HCT116 (cell line): ENCODE measurements at regions not wholly inside any gene's neighbourhood (a gene's known extent, or its start where the extent isn't known, plus 50 kb on each side); places are given as distances from the start of the nearest gene placed in this dataset.

Experiments
- ATAC-seq: fragments of 200-7000 bp; cut with Tn5 transposase; 2 replicates; pipeline ENCODE4 v1.9.1; 2020; ENCODE audit warnings: mild to moderate bottlenecking, moderate library complexity
- BruUV-seq: library from RNA; stranded (reverse); fragments of 400-500 nt; replicated peaks from 2 replicates; lab custom pipeline; 2021; lab: Mats Ljungman, UMichigan
- CTCF ChIA-PET: fragments of 300-600 bp; sonication (Branson Sonifier 250); formaldehyde crosslinking; loops from one replicate; lab custom pipeline; 2021; ENCODE audit warnings: antibody characterized with exemption; lab: Charles Lee
- POLR2A ChIA-PET: fragments of 300-600, 350-600 bp; sonication (Branson Sonifier 250); formaldehyde crosslinking; loops from one replicate; lab custom pipeline; 2021; ENCODE audit warnings: antibody characterized with exemption; lab: Charles Lee
- RAD21 ChIA-PET, 2 experiments: fragments of 300-600 bp; sonication (Branson Sonifier 250); formaldehyde crosslinking; loops; one replicate each; lab custom pipeline; 2023; ENCODE audit warnings: low total read pairs in 2 of 2; ENCODE audit not compliant: uncharacterized antibody in 2 of 2, unreplicated experiment in 2 of 2, low non-redundant PET in 1 of 2; lab: Charles Lee
- DNase-seq: peaks from one replicate; pipeline ENCODE4 v3.0.0-alpha.2; 2010; ENCODE audit warnings: low read depth, low spot score
- H2AFZ ChIP-seq: fragments of 200-600 bp; shearing (Covaris generic), sonication (generic); 2 replicates; pipeline ENCODE4 v1.6.1; 2017; ENCODE audit warnings: low read depth, mixed run types, mixed read lengths, antibody characterized with exemption, low read length; ENCODE audit not compliant: poor library complexity, severe bottlenecking
- H3K27ac ChIP-seq: 2 replicates; pipeline ENCODE4 v1.5.1; 2012; ENCODE audit warnings: low read depth, low read length
- H3K27me3 ChIP-seq: fragments of 200-600 bp; sonication (generic); 2 replicates; pipeline ENCODE4 v1.6.1; 2016; ENCODE audit warnings: mixed run types, low read length, mixed read lengths; ENCODE audit not compliant: insufficient read depth
- H3K36me3 ChIP-seq, 2 experiments: fragments of 200-500 bp in 1 of 2; fragments of 200-600 bp in 1 of 2; sonication (Bioruptor generic) in 1 of 2; sonication (generic) in 1 of 2; 2 replicates each; pipeline versions ENCODE4 v1.5.1 to v1.6.1; 2014 to 2016; ENCODE audit warnings: low read length in 2 of 2, inconsistent platforms in 1 of 2, mixed read lengths in 1 of 2, mixed run types in 1 of 2; ENCODE audit not compliant: insufficient read depth in 2 of 2, control insufficient read depth in 1 of 2
- H3K4me1 ChIP-seq, 2 experiments: fragments of 200-600 bp in 1 of 2; sonication (generic) in 1 of 2; 2 replicates each; pipeline versions ENCODE4 v1.5.1 to v1.6.1; 2012 to 2017; ENCODE audit warnings: low read length in 2 of 2, inconsistent platforms in 1 of 2, mild to moderate bottlenecking in 1 of 2, mixed read lengths in 1 of 2, mixed run types in 1 of 2, moderate library complexity in 1 of 2; ENCODE audit not compliant: insufficient read depth in 2 of 2, control insufficient read depth in 1 of 2
- H3K4me2 ChIP-seq: fragments of 200-600 bp; sonication (generic); 2 replicates; pipeline ENCODE4 v1.6.1; 2017; ENCODE audit warnings: mixed run types, low read length, mixed read lengths
- H3K4me3 ChIP-seq, 2 experiments: fragments of 200-600 bp in 1 of 2; sonication (generic) in 1 of 2; replicated peaks in 1 of 2; 2 replicates each; pipeline ENCODE4 v1.5.1; 2011 to 2016; ENCODE audit warnings: low read length in 2 of 2, control low read depth in 1 of 2, low read depth in 1 of 2, mild to moderate bottlenecking in 1 of 2, mixed read lengths in 1 of 2, mixed run types in 1 of 2
- H3K79me2 ChIP-seq: fragments of 200-600 bp; sonication (generic); 2 replicates; pipeline ENCODE4 v1.6.1; 2017; ENCODE audit warnings: mild to moderate bottlenecking, mixed run types, low read length, moderate library complexity, mixed read lengths; ENCODE audit not compliant: insufficient read depth
- H3K9ac ChIP-seq: fragments of 200-600 bp; sonication (generic); 2 replicates; pipeline ENCODE4 v1.6.1; 2016; ENCODE audit warnings: low read length, mixed read lengths
- H3K9me2 ChIP-seq: fragments of 200-600 bp; sonication (generic), shearing (Covaris generic); 2 replicates; pipeline ENCODE4 v1.6.1; 2017; ENCODE audit warnings: mixed run types, mild to moderate bottlenecking, moderate library complexity; ENCODE audit not compliant: insufficient read depth
- H3K9me3 ChIP-seq, 2 experiments: fragments of 200-500 bp in 1 of 2; fragments of 200-600 bp in 1 of 2; sonication (Bioruptor generic) in 1 of 2; sonication (generic) in 1 of 2; 2 replicates each; pipeline ENCODE4 v1.6.1; 2014 to 2017; ENCODE audit warnings: low read length in 2 of 2, mixed read lengths in 2 of 2, inconsistent platforms in 1 of 2, low read depth in 1 of 2, mild to moderate bottlenecking in 1 of 2, mixed run types in 1 of 2, moderate library complexity in 1 of 2; ENCODE audit not compliant: control insufficient read depth in 1 of 2, insufficient read depth in 1 of 2
- H4K20me1 ChIP-seq: fragments of 200-600 bp; sonication (generic), shearing (Covaris generic); 2 replicates; pipeline ENCODE4 v1.6.1; 2017; ENCODE audit warnings: mixed run types, mild to moderate bottlenecking, moderate library complexity; ENCODE audit not compliant: insufficient read depth
- ATF3 ChIP-seq: IDR thresholded peaks from 2 replicates; pipeline ENCODE4 v1.6.1; 2012
- CBX3 ChIP-seq: IDR thresholded peaks from 2 replicates; pipeline ENCODE4 v1.6.1; 2012; ENCODE audit warnings: low read depth
- CEBPB ChIP-seq: IDR thresholded peaks from 2 replicates; pipeline ENCODE4 v1.6.1; 2012; ENCODE audit warnings: low read depth
- CTCF ChIP-seq, 3 experiments: fragments of 200-600 bp in 1 of 3; sonication (generic) in 1 of 3; IDR thresholded peaks in 2 of 3; conservative IDR thresholded peaks in 1 of 3; 2 replicates each; pipeline ENCODE4 v1.5.1; 2012 to 2017; ENCODE audit warnings: low read depth in 2 of 3, low read length in 2 of 3, antibody characterized with exemption in 1 of 3, borderline replicate concordance in 1 of 3, control low read depth in 1 of 3, mild to moderate bottlenecking in 1 of 3, mixed read lengths in 1 of 3, mixed run types in 1 of 3, moderate library complexity in 1 of 3; ENCODE audit not compliant: insufficient read depth in 1 of 3
- EGR1 ChIP-seq: IDR thresholded peaks from 2 replicates; pipeline ENCODE4 v1.6.1; 2012; ENCODE audit warnings: low read depth
- EZH2phosphoT487 ChIP-seq: fragments of 200-600 bp; IDR thresholded peaks from 2 replicates; pipeline ENCODE4 v1.6.1; 2018; ENCODE audit warnings: antibody characterized with exemption, borderline replicate concordance
- JUND ChIP-seq: IDR thresholded peaks from 2 replicates; pipeline ENCODE4 v1.6.1; 2012
- MAX ChIP-seq: IDR thresholded peaks from 2 replicates; pipeline ENCODE4 v1.6.1; 2012
- POLR2A ChIP-seq: IDR thresholded peaks from 2 replicates; pipeline ENCODE4 v1.7.0; 2011; ENCODE audit warnings: borderline replicate concordance; ENCODE audit not compliant: insufficient read depth, insufficient read length; ENCODE audit errors: extremely low read depth
- RAD21 ChIP-seq: IDR thresholded peaks from 2 replicates; pipeline ENCODE4 v1.6.1; 2012; ENCODE audit warnings: low read depth, mild to moderate bottlenecking
- SIN3A ChIP-seq: IDR thresholded peaks from 2 replicates; pipeline ENCODE4 v1.6.1; 2012; ENCODE audit warnings: low read depth
- SP1 ChIP-seq: IDR thresholded peaks from 2 replicates; pipeline ENCODE4 v1.6.1; 2012; ENCODE audit warnings: low read depth
- SRF ChIP-seq: IDR thresholded peaks from 2 replicates; pipeline ENCODE4 v1.6.1; 2012; ENCODE audit warnings: low read depth
- ZFX ChIP-seq: fragments of 450-650 bp; IDR thresholded peaks from 2 replicates; pipeline ENCODE4 v1.6.1; 2017
- ZNF274 ChIP-seq: fragments of 200-500 bp; sonication (Bioruptor generic); IDR thresholded peaks from 2 replicates; pipeline ENCODE4 v1.6.1; 2014; ENCODE audit warnings: mild to moderate bottlenecking, low read depth, low read length, inconsistent platforms
- intact Hi-C: fragments of 100-400 bp; cut with micrococcal nuclease; formaldehyde crosslinking; loops from 2 replicates; pipeline ENCODE4 v1.10.0; 2022

- ChIA-PET POLR2A (no interaction called here), CTCF (no interaction called here), RAD21 (no interaction called here)
- intact Hi-C loops = no loop called here
- no peaks in the 10 kb centered on the region for H3K36me3 ChIP-seq
- ATAC-seq = no peak
- no peaks in the 10 kb centered on the region for H3K79me2 ChIP-seq
- H3K27ac ChIP-seq = no peak overlapping the region
- H3K9ac ChIP-seq = no peak overlapping the region
- DNase-seq = no peak
- no peaks in the 10 kb centered on the region for H3K4me1 ChIP-seq
- H3K4me3 ChIP-seq = no peak overlapping the region
- no peak overlapping the region for H3K4me2 ChIP-seq
- no peaks in the 10 kb centered on the region for H3K27me3 ChIP-seq
- no peak overlapping the region for H2AFZ ChIP-seq
- H3K9me2 ChIP-seq = no peaks in the 10 kb centered on the region
- H3K9me3 ChIP-seq = no peaks in the 10 kb centered on the region
- BruUV-seq = no TSS peak
- no peaks in the 10 kb centered on the region for H4K20me1 ChIP-seq
- TF ChIP-seq POLR2A (no peak), SP1 (no peak), SIN3A (no peak), EGR1 (no peak), JUND (no peak), CBX3 (no peak), MAX (no peak), ZNF274 (no peak), ATF3 (no peak), CEBPB (no peak), EZH2phosphoT487 (no peak), RAD21 (no peak), CTCF (IDR thresholded peaks at IDR 0.05 in 2 of 3, conservative IDR thresholded peaks at IDR 0.05 in 1 of 3; ENCODE audit: borderline replicate concordance in 1 of 3, insufficient read depth in 1 of 3, low read depth in 2 of 3, low read length in 2 of 3) (no peak), SRF (no peak), ZFX (no peak)
Measured at GRCh38 chr6:74066168-74066871, 370.3 kb downstream of the CD109 start.
